GM18502 (cell line): ENCODE measurements at regions not wholly inside any gene's neighbourhood (a gene's known extent, or its start where the extent isn't known, plus 50 kb on each side); places are given as distances from the start of the nearest gene placed in this dataset.

Experiments used
- ATAC-seq: cut with Tn5 transposase; IDR thresholded peaks from one replicate; pipeline ENCODE4 v1.9.1; 2021; ENCODE audit warnings: mild to moderate bottlenecking; ENCODE audit not compliant: unreplicated experiment, poor library complexity

- no peak for ATAC-seq
Observed at GRCh38 chr1:105886309-105886708, 1170.2 kb upstream of the PRMT6 start.

GRCh38 chr1:105891308-105891707 lies 1165.2 kb upstream of the PRMT6 start:
- no peak for ATAC-seq

GRCh38 chr1:105894006-105894405 lies 1162.5 kb upstream of the PRMT6 start:
- ATAC-seq: no peak

GRCh38 chr1:105909811-105910210 lies 1146.7 kb upstream of the PRMT6 start:
- ATAC-seq: no peak

GRCh38 chr1:105914403-105914802 lies 1142.1 kb upstream of the PRMT6 start:
- no peak for ATAC-seq

- ATAC-seq: no peak
Observed at GRCh38 chr1:105934806-105935205, 1121.7 kb upstream of the PRMT6 start.

- no peak for ATAC-seq
Observed at GRCh38 chr1:105964879-105965278, 1091.6 kb upstream of the PRMT6 start.

GRCh38 chr1:105997516-105997915 lies 1059.0 kb upstream of the PRMT6 start:
- no peak for ATAC-seq

GRCh38 chr1:106022312-106022902 lies 1034.1 kb upstream of the PRMT6 start:
- no peak for ATAC-seq

GRCh38 chr1:106027871-106028270 lies 1028.6 kb upstream of the PRMT6 start:
- ATAC-seq: no peak

- ATAC-seq: no peak
Observed at GRCh38 chr1:106037526-106037925, 1018.9 kb upstream of the PRMT6 start.

- ATAC-seq: no peak
Observed at GRCh38 chr1:106038260-106038659, 1018.2 kb upstream of the PRMT6 start.

GRCh38 chr1:106043971-106044370 lies 1012.5 kb upstream of the PRMT6 start:
- no peak for ATAC-seq

- no peak for ATAC-seq
Observed at GRCh38 chr1:106047210-106047609, 1009.3 kb upstream of the PRMT6 start.

GRCh38 chr1:106049595-106049994 lies 1006.9 kb upstream of the PRMT6 start:
- ATAC-seq: no peak

- no peak for ATAC-seq
Observed at GRCh38 chr1:106055855-106056254, 1000.6 kb upstream of the PRMT6 start.

- ATAC-seq: no peak
Observed at GRCh38 chr1:106061586-106062495, 994.6 kb upstream of the PRMT6 start.

- no peak for ATAC-seq
Observed at GRCh38 chr1:106063510-106063909, 993.0 kb upstream of the PRMT6 start.

GRCh38 chr1:106072909-106073600 lies 983.4 kb upstream of the PRMT6 start:
- peak; percentile 88 for ATAC-seq

- no peak for ATAC-seq
Observed at GRCh38 chr1:106080608-106081325, 975.7 kb upstream of the PRMT6 start.

- no peak for ATAC-seq
Observed at GRCh38 chr1:106111044-106111443, 945.4 kb upstream of the PRMT6 start.
